Smooth muscle cell of the brain vasculature (primary cell): ENCODE measurements at regions not wholly inside any gene's neighbourhood (a gene's known extent, or its start where the extent isn't known, plus 50 kb on each side); places are given as distances from the start of the nearest gene placed in this dataset.
"Not testable (repeated sequence)": the region's sequence is repeated elsewhere in the genome, so short reads cannot be mapped to it uniquely, and the experiment has no call there.

Experiments used
- DNase-seq: peaks from one replicate; pipeline ENCODE4 v3.0.0-alpha.2; 2012; ENCODE audit warnings: low read depth, low spot score

DNA sequence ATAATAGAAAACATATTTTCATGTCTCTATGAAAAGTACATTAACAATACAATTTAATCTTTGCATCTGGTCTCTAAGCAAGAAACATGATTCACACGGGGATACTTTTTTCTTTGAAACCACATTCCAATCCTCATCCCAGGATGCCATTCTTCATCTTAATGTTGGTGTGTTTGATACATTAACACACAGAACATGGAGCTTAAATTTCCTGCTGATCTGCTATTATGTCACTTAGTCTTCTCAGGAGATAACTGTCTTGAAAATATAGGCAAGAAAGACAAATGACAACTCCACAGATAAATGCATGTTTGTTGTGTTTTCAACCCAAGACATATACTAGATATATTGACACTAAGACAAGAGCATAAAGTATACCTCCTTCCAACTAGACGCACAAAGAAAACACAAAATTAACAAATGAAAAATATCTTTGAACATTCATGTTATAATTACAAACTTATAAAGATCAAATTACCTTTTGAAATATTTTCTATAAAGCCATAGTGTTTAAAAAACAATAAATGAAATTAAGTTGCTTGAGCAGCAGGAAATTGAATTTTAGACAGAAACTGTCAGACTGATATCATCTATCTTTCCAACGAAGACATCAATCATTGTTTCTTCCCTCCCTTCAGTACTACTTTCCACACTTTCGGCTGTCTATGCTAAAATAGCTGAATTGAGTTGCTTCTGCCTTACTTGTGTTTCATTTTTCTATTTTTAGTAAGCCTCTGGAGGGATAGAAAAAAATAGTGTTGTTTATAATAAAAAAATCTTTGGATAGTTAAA, 1676.7 kb upstream of the CDH9 start:
- no peak for DNase-seq

DNA sequence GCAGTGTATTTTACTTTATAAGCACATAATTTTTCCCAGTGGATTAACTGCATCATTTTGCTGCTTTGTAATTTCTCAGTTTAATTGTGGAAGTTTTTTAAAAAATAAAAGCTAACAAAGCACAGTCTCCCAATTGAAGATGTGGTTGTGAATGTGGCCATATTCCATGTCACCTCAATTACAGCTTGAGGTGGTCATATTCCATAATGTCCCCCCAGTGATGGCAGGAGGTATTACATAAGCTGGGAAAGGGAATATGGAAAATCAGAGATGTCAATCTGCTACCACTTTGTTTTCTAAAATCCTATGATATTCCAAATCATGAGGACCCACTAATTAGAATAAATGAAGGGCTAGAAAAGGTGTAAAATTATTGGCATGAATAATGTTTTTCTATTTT, 1672.0 kb upstream of the CDH9 start:
- no peak for DNase-seq

DNA sequence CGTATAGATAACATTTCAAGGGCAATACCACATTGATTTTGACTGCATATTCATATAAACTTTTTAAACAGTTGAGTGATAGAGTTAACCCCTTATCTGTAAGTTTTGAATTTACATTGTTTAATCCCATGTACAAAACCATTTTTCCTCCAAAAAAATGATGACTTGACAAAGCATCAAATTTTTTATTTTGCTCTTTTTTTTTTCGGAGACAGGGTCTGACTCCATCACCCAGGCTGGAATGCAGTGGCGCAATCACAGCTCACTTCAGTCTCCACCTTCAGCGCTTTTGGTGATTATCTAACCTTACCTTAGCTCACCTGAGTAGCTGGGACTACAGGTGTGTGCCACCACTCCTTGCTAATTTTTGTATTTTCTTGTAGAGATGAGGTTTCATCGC, 1670.1 kb upstream of the CDH9 start:
- no peak for DNase-seq

DNA sequence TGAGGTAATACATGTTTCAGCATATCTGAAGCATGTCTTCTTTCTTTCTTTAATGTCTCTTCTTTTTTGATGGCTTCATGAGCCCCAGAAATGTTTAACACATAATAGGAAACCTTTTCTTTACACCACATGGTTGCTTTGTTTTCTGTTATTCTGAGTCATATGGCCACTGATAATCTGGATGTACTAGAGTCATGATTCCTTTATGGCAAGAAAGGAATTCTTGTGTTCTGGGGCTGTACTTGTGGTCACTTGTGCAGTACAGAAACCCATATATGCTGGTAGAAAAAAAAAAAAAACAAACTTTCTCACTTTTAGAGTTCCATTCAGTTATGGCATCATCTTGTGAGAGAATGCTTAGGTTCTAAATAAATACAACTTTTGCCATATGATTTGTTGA, 1669.3 kb upstream of the CDH9 start:
- no peak for DNase-seq

DNA sequence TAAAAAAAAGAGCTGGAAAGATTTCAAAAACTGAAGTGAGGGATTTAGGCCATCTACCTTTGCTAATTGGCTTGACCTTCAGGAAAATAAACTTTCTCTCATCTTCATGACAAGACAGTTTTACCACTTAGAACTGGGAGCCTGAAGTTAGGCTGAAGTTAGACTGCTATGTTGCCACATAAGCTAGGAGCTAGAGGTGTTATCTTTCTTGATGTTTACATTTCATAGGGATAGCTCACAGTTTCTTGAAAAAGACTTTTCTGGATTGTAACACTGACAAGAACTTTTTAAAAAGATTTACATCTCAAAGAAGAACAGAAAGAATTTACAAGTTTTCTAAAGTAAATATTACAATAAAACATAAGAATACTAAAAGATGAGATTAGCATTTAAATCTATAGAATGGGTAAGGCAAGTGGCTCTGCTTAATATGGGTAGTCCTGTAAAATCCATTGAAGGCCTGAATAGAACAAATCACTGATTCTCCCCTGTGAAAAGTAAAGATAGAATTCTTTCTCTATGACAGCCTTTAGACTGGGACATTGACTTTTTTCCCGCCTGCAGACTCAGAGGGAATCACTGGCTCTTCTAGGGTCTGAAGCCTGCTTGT, 1665.4 kb upstream of the CDH9 start:
- DNase-seq, result no peak

DNA sequence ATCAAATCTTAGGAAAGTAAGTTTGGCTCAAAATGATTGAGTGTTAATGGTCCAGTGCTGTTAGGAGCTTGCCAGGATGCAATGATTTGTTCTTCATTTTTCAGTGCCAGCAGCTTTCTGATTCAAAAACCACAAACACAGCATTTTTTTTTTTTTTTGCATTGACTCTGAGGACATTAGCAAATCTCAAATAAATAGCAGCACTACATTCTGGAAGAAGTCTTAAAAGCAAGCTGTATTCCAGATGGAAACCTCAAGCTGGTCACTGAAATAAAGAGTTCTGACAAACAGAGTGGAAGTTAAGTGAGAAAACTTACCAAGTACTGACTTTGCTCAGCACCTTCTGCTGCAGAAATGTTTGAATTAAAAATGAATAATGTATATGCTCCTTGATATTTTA, 1653.1 kb upstream of the CDH9 start:
- no peak for DNase-seq

DNA sequence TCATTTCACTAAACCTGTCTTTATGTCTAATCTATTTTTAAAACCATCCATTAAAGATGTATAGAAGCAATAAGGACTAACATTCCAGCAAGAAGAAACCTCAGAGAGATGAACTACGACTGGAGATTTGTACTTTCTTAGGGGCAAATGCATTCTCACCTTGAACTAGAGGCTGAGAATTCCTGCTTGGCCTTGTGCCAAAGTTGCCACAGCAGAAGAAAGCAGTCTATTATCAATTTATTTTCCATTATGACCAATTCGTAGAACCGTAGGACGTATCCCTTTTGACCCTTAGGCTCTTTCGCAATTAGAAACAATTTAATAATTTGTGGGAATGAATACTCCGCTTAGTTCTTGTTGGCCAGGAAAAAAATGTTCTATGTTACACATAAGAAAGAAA, 1647.4 kb upstream of the CDH9 start:
- no peak for DNase-seq

DNA sequence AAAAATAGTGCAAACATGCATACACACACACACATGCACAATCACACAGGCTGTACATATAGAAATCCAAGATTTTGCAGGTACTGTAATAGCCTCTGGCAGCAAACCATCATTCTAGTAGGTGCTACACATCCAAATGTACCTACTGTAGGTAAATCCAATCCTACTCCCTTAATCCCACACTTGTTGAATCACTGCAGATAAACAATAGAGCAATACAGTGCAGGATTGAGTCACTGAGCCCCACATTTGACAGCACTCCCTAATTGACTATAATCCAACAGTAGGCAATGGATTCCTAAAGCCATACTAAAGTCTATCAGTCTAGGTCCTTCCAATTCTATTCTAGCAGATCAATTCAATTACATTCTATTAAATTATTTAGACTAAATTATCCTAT, 1640.5 kb upstream of the CDH9 start:
- no peak for DNase-seq

DNA sequence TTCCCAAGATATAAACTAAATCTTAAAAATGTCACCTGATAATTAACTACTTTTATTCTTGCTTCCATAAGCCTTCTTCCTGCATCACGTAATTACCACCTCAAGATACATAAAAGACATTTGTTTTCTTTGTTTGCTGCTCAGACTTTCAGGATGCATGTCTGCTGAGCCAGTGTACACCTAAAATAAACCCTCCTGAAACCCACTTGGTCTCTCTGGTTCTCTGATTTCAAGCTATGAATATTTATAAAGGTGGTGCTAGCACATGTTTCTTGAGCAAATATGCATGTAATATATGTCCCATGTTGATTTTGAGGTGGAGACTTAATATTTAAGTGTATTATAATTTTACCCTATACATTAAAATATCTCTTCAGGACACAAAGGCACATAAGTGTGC, 1627.7 kb upstream of the CDH9 start:
- no peak for DNase-seq

DNA sequence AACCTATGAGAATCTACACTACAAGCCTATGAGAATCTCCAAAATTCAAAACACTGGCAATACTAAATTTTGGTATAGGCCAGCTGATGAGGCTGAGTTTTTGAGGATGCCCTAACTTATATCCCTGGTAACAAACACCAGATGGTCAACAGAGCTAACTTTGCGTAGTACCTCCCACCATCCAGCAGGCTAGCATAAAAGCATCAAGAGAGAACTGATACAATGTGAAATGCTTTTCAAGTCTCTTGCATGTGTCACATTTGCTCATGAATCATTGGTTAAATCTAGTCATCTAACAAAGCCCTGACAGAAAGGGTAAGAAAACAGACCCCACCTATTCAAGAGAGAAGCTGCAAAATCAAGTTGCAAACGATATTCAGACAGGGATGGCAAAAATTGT, 1609.7 kb upstream of the CDH9 start:
- DNase-seq, result peak; percentile 4

DNA sequence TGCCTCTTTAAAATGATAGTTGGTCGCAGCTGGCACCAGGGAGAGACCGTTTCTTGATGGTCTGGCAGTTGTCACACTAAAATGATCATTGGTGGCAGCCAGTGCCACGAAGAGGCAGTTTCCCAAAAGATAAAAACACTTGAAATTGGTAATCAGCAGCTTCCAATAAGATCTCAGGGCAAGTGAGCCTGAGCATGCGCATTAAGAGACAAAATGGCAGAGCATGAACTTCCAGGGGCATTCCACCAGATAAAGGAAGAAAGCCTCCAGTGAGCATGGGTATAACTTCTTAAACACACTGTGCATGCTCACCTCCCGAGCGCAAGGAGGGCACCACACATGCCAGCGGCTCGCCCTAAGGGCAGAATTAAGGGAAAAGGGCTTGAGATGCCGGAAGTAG, 1594.2 kb upstream of the CDH9 start:
- no peak for DNase-seq

DNA sequence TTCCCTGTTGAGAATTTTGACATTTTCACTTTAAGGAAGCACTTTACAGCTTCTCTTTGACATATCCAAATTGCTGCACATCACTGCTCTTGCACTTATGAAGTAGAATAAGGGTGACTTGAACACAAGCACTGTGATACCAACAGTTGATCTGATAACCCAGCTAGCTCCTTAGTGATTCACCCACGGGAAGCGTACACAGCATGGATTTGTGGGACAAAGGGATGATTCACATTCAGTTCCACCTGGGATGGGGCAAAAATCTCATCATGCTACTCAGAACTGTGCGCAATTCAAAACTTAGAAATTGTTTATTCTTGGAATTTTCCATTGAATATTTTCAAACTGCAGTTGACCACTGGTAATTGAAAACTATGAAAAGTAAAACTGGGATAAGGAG, 1565.5 kb upstream of the CDH9 start:
- no peak for DNase-seq

DNA sequence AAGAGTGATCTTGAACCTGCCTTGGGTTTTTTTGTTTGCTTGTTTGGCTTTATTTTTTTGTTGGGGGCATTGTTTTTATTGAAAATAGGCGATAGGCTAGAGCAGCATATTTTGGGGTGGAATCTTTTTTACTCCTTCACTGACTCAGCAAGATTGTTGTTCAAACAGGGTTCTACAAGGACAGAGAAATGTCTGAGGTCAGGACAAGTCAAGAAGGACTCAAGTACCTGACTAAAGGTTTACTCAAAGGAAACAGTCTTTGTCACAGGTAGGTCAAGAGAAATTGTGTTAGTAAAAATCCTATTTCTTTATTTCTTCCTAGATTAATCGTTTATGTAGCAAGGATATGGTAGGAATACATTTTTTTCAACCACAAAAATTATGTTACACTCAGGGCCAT, 1564.0 kb upstream of the CDH9 start:
- no peak for DNase-seq

DNA sequence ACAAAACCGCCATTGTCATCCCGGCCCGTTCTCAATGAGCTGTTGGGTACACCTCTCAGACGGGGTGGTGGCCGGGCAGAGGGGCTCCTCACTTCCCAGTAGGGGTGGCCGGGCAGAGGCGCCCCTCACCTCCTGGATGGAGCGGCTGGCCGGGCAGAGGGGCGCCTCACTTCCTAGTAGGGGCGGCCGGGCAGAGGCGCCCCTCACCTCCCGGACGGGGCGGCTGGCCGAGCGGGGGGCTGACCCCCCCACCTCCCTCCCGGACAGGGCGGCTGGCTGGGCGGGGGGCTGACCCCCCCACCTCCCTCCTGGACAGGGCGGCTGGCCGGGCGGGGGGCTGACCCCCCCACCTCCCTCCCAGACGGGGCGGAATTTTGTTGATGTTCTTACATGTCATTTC, 1558.3 kb upstream of the CDH9 start:
- not testable (repeated sequence) for DNase-seq

DNA sequence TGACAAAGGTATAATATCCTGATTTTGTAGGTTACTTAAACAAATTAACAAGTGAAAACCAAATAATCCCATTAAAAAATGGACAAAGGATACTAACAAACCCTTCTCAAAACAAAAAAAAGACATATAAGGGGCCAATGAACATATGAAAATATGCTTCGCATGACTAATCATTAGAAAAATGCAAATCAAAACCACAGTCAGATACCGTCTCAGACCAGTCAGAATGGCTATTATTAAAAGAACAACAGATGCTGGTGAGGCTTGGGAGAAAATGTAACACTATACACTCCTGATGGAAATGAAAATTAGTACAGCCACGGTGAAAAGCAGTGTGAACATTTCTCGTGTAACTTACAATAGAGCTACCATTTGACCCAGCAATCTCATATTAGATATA, 1542.2 kb upstream of the CDH9 start:
- peak; percentile 54 for DNase-seq

DNA sequence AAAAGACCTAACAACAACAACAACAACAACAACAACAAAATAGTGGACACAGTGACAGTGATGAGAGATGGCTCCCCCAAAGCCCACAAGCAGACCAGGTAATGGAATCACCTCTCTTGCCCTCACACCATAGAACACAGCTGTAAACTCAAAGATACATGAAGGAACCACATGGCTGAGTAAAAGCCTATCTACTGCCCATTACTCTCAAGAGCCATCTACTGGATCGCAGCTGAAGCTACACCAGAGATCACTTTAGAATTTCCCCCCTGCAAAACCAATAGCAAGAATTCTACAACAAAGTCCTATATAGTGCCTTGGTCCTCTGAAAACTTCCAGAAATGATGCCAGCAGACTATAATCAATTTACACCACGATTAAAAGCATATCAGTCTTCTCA, 1537.6 kb upstream of the CDH9 start:
- DNase-seq, result no peak

DNA sequence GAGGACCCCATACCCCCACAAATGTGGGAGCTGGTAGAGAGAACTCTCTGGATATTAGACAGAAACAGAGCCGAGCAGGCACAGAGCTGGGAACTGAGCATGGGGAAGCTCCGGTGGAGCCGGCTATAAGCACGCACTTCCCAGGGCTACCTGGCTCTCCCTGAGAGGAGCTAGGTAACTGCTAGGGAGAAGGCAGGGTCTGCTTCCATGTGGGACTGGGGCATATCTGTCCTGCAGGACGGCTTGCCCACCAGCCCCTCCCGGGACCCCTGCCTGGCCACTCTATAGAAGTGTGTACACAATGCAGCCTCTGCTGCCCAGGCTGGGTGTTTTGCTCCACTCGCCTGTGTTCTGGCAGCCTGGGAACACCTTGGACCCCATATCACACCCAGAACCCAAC, 1537.0 kb upstream of the CDH9 start:
- DNase-seq, result no peak

DNA sequence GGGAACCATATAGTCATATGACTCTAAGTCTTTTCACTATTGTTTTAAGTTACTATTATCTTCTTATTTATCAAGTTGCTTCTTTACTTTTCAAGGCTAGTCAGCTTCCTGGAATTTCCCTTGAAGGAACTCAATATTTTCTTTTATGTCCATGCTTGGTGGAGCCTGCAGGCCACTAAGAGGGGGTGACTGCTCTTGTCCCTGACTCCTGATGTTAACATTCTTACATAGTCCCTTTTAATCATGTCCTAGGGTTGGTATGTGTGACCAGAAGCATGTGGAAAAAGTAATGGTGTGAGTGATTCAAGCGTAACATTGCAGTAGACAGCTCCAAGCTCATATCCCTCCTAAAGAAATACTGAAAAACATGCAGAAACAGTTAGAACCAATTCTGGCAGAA, 1536.2 kb upstream of the CDH9 start:
- DNase-seq, result no peak

DNA sequence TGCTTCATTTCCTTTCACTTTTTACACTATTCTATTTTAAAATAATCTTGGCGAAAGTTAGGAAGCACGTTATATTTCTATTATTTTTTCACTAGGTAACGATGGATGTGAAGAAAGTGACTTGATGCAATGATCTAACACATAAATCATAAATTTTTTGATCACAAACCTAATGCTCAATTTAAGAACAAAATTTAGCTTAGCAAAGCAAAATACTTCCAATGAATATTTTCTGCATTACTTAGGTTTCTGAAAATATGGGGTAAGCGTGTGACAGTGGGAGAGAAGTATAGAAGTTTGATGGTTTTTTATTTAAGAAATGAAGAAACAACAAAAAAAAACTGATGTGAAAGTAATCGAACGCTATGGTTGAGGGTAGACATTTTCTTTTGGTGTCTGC, 1528.7 kb upstream of the CDH9 start:
- DNase-seq, result no peak

DNA sequence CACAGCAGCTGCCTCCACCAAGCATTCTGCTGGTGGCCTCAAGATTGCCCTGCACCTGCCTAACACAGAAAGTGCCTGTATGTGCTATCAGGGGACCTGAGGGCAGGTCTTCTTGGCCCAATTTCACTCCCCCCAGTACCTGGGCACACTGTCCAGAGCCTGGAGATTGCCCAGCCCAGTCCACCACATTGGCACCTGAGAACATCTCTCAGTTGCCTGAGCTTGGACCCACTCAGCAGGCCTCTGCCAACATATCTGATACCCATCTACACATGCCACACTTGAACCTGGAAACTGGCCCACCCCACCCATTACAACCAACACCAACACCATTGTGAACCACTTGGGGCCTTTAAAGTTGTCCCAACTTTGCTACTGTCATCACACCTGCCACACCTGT, 1523.1 kb upstream of the CDH9 start:
- DNase-seq, result no peak

DNA sequence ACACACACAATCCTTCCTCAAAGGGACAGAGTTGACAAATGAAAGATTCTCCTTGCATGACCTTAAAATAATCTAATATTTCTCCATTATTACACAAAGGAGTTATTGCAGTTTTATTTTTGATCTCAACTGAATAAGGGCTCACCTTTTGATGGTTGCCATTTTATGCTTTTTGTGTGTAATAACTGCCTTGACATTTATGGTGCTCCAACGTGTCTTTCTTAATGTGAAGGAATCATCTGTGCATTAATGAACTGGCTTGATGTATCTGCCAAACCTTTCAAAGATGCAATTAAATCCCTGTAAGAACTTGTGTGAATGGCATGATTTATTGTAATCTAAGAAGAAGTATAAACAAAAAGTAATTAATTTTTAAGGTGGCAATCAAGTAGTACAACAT, 1519.8 kb upstream of the CDH9 start:
- no peak for DNase-seq

DNA sequence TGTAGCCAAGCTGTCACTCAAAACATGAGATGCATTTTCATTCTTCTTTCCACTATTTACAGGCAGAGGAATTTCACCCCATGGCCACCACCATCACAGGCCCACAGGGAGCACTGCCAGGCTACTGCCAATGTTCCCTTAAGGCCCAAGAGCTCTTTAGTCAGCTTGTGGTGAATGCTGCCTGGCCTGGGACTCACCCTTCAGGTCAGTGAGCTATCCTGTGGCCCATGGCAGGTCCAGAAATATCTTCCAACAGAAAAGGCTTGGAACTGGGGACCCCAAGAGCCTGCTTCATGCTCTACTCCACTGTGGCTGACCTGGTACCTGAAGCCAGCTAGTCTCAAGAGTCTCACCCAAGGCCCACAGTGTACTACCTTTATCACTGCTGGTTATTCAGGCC, 1518.7 kb upstream of the CDH9 start:
- DNase-seq, result no peak

DNA sequence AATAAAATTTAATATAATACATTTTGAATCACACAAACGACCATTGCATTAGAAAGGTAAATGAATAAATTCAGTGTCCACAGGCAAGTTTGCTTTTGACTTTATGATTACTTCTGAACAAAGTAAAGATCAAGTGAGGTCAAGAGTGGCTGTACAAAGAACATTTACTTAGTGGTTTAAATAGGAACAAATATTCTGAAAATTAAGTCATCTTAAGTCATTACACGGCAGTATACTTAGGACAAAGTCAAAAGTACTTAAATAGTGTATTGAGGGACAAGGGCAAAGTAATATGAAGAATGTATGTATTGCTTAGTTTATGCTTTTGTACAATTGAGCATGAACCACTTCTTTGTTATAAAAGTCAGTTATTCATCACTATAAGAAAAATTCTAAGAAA, 1511.2 kb upstream of the CDH9 start:
- no peak for DNase-seq

DNA sequence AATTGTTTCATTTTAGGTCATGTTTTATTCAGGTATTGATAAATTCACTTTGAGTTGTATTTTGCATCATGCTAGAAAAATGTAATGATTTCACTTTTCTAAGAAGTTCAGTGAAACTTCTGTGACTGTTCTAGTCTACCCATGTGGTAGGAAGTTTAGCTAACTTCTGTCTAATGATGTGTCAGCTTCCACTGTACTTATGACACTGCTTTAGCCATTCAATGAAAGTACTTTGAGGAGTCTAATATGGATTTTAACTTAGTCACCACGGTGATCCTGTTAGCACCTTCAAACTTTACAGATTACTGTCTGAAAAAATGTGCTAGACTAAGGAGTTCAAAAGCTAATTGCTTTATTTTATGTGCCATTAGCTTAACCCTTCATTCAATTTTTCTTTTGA, 1510.5 kb upstream of the CDH9 start:
- DNase-seq, result no peak
